ENCODE measurements at regions not wholly inside any gene's neighbourhood (a gene's known extent, or its start where the extent isn't known, plus 50 kb on each side); places are given as distances from the start of the nearest gene placed in this dataset.
"Not testable (repeated sequence)": the region's sequence is repeated elsewhere in the genome, so short reads cannot be mapped to it uniquely, and the experiment has no call there.

DNA sequence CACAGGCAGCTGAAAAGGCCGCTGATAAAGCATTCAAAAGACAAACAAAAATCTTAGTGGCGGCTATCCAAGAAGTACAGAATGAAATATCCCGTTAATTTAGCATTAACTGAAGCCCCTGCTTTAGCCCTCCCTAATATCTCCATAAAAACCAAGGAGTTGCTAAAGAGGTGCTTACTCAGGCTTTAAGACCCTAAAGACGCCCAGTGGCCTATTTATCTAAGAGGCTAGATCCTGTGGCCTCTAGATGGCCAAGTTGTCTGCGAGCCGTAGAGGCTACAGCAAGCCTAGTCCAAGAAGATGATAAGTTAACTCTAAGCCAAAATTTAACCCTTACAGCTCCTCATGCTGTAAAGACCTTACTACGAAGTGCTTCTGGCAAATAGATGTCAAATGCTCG, 133.4 kb upstream of the ROPN1B start:
- DNase-seq (ENCODE audit: low spot score); in situ Hi-C loops (cut with MboI; ENCODE audit: low sequenced_read_pairs, unreplicated experiment): not testable (repeated sequence)

DNA sequence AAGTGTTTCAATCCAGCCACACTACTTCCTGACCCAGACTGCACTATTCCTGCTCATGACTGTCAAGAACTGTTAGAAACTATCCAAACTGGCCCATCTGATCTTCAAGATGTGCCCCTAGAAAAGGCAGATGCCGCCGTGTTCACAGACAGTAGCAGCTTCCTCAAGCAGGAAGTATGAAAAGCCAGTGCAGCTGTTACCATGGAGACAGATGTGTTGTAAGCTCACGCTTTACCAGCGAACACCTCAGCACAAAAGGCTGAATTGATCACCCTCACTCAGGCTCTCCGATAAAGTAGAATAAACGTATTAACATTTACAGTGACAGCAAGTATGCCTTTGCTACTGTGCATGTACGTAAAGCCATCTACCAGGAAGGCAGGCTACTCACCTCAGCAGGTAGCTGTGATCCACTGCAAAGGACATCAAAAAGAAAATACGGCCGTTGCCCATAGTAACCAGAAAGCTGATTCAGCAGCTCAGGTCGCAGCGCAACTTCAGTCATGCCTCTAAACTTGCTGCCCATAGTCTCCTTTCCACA, 132.9 kb upstream of the ROPN1B start:
- in situ Hi-C loops (cut with MboI; ENCODE audit: low sequenced_read_pairs, unreplicated experiment); DNase-seq (ENCODE audit: low spot score): not testable (repeated sequence)

DNA sequence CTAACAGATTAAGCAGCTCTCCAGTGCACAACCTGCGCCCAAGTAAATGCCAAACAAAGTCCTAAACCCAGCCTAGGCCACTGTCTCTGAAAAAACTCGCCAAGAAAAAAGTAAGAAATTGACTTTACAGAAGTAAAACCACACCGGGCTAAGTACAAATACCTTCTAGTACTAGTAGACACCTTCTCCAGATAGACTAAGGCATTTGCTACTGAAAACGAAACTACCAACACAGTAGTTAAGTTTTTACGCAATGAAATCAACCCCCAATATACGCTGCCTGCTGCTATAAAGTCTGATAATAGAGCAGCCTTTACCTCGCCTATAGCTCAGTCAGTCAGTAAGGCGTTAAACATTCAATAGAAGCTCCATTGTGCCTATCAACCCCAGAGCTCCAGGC, 132.2 kb upstream of the ROPN1B start:
- in situ Hi-C loops (cut with MboI; ENCODE audit: low sequenced_read_pairs, unreplicated experiment); DNase-seq (ENCODE audit: low spot score): not testable (repeated sequence)

DNA sequence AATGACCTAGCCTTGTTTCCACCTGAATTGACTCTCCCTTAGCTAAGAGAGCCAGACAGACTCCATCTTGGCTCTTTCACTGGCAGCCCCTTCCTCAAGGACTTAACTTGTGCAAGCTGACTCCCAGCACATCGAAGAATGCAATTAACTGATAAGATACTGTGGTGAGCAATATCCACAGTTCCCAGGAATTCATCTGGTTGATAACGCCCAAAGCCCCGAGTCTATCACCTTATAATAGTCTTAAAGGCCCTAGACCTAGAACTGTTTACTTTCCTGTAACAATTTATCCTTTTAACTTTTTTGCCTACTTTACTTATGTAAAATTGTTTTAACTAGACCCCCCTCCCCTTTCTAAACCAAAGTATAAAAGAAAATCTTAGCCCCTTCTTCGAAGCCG, 130.1 kb upstream of the ROPN1B start:
- DNase-seq (ENCODE audit: low spot score); in situ Hi-C loops (cut with MboI; ENCODE audit: low sequenced_read_pairs, unreplicated experiment): not testable (repeated sequence)

DNA sequence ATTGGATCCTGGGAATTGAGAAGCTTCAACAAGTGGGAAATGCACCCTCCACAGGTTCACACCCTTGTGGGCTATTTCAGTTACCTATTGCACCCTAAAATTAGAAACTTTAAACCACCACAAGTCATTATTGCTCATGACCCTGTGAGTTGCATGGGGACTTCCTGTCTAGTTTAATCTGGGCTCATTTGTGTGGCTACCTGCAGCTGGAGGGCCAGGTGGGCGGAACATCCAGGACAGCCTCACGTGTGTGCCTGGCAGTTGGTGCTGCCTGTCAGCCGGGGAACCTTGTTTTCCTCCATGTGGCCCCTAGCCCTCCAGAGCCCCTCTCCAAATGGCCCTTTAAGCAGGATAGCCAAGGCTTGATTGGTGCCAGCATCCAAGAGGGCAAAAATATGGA, 128.5 kb upstream of the ROPN1B start:
- in situ Hi-C loops (cut with MboI; ENCODE audit: low sequenced_read_pairs, unreplicated experiment), result not testable (repeated sequence)
- peak; percentile 12 for DNase-seq (ENCODE audit: low spot score)

DNA sequence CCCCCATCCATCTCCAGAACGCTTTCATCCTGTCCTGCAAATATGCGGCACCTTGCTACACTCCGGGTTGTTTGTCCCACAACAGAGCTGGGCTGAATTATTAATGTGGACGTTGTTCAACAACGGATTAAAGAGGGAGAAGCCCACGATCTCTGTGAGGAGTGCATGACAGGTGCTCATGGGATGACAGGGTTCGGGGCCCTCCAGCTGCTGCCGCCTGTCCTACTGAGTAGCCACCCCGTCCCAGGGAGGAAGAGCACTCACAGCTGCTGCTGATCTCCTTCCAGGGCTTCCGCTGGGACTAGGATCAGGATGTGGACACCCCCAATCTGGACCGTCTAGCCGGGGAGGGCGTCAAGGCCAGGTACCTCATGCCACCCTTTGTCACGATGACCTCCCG, 121.0 kb upstream of the ROPN1B start:
- DNase-seq (ENCODE audit: low spot score); in situ Hi-C loops (cut with MboI; ENCODE audit: low sequenced_read_pairs, unreplicated experiment): not testable (repeated sequence)

DNA sequence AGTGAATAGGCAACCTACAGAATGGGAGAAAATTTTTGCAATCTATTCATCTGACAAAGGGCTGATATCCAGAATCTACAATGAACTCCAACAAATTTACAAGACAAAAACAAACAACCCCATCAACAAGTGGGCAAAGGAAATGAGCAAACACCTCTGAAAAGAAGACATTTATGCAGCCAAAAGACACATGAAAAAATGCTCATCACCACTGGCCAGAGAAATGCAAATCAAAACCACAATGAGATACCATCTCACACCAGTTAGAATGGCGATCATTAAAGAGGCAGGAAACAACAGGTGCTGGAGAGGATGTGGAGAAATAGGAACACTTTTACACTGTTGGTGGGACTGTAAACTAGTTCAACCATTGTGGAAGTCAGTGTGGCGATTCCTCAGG, 114.0 kb upstream of the ROPN1B start:
- DNase-seq (ENCODE audit: low spot score); in situ Hi-C loops (cut with MboI; ENCODE audit: low sequenced_read_pairs, unreplicated experiment): not testable (repeated sequence)

DNA sequence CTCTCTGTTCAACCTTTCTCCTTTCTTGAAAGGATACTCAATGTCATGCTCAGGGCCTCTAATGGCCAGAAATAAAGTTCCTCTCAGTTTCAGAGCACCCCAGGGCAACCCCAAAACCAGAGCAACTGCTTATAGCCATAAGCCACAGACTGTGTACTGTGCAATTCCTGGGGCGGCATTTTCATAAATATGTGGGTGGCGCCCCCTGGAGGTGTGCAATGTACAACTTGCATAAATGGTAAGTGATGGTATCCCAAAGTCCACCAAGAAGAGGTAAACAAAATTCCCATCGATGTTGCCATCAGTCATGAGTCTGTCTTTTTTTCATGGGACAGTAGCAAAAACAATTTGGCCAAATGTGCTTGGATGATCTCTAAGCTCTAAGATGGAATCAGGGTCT, 108.4 kb upstream of the ROPN1B start:
- DNase-seq (ENCODE audit: low spot score); in situ Hi-C loops (cut with MboI; ENCODE audit: low sequenced_read_pairs, unreplicated experiment): not testable (repeated sequence)

DNA sequence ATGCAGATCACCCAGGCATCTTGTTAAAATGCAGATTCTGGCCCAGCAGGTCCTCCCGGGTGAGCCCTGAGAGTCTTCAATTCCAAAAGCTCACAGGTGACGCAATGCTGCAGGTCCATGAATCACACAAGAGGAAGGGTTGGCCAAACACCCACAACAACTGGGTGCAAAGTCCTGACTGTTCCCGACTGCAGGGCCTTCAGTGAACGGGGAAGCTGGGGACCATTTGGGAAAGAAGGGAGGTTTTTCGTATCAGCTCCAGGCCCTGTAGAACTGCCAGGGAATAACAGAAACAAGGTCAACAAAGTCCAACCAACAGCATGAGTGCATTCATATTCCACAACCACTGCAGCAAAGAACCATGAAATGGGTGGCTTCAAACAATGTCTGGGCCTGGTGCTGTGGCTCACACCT, 106.1 kb upstream of the ROPN1B start:
- in situ Hi-C loops (cut with MboI; ENCODE audit: low sequenced_read_pairs, unreplicated experiment); DNase-seq (ENCODE audit: low spot score): not testable (repeated sequence)

DNA sequence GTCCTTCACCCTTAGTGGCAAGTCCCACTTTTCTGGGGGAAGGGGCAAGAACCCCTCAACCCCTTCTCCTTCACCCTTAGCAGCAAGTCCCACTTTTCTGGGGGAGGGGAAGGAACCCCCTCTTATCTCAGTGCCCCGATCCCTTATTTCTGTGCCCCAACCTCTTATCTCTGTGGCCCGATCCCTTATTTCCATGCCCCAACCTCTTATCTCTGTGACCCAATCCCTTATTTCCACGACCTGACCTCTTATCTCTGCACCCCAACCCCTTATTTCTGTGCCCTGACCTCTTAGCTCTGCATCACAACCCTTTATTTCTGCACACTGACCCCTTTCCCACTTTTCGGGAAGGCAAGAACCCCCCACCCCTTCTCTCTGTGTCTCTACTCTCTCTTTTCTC, 104.4 kb upstream of the ROPN1B start:
- DNase-seq (ENCODE audit: low spot score); in situ Hi-C loops (cut with MboI; ENCODE audit: low sequenced_read_pairs, unreplicated experiment): not testable (repeated sequence)

DNA sequence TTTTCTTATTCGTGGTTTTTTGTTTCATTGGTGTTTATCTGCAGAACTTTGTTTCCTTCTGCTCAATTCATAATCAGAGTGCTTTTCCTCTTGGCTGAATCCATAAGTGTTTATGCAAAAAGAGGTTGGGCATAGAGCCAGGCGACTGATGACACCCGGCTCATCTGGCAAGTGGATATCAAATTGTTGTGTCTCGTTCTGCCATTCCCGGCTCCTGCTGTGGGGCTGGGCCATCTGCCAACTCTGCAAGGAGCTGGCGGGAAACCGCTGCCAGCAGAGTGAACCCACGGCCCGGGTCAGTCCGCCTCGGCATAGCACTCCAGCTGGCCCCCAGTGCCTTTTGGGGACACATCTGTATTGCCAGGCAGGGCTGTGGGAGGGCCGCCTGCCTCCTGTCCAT, 83.0 kb upstream of the ROPN1B start:
- in situ Hi-C loops (cut with MboI; ENCODE audit: low sequenced_read_pairs, unreplicated experiment), result not testable (repeated sequence)

DNA sequence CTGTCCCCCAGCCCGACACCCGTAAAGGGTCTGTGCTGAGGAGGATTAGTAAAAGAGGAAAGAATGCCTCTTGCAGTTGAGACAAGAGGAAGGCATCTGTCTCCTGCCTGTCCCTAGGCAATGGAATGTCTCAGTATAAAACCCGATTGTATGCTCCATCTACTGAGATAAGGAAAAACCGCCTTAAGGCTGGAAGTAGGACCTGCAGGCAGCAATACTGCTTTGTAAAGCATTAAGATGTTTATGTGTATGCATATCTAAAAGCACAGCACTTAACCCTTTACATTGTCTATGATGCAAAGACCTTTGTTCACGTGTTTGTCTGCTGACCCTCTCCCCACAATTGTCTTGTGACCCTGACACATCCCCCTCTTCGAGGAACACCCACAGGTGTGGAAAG, 69.8 kb upstream of the ROPN1B start:
- in situ Hi-C loops (cut with MboI; ENCODE audit: low sequenced_read_pairs, unreplicated experiment); DNase-seq (ENCODE audit: low spot score): not testable (repeated sequence)

More for the DNA sequence above, 83.0 kb upstream of the ROPN1B start:
- DNase-seq (ENCODE audit: low spot score), result not testable (repeated sequence)

DNA sequence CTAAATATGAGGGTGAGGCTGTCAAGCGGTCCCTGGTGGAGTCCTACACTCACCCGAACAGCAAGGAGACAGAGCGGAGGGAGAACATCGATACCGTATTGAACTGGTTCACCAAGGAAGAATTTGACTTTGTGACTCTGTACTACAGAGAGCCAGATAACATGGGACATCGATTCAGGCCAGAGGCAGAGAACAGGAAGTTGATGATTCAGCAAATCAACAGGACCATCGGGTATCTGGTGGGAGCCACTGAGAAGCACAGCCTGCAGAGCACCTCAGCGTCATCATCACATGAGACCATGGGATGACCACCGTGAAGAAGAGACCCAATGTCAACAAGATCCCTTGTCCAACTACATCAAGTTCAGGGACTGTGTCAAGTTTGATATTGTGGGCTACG, 67.5 kb upstream of the ROPN1B start:
- in situ Hi-C loops (cut with MboI; ENCODE audit: low sequenced_read_pairs, unreplicated experiment); DNase-seq (ENCODE audit: low spot score): not testable (repeated sequence)

DNA sequence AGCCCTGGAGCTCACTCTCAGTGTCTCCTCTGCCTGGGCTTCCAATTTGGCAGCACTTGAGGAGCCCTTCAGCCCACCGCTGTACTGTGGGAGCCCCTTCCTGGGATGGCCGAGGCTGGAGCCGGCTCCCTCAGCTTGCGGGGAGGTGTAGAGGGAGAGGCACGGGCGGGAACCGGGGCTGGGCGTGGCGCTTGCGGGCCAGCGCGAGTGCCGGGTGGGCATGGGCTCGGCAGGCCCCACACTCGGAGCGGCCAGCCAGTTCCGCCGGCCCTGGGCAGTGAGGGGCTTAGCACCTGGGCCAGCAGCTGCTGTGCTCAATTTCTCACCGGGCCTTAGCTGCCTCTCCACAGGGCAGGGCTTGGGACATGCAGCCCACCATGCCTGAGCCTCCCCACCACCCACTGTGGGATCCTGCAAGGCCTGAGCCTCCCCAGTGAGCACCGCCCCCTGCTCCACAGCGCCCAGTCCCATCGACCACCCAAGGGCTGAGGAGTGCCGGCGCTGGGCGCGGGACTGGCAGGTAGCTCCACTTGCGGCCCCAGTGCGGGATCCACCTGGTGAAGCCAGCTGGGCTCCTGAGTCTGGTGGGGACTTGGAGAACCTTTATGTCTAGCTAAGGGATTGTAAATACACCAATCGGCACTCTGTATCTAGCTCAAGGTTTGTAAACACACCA, 65.1 kb upstream of the ROPN1B start:
- DNase-seq (ENCODE audit: low spot score); in situ Hi-C loops (cut with MboI; ENCODE audit: low sequenced_read_pairs, unreplicated experiment): not testable (repeated sequence)

DNA sequence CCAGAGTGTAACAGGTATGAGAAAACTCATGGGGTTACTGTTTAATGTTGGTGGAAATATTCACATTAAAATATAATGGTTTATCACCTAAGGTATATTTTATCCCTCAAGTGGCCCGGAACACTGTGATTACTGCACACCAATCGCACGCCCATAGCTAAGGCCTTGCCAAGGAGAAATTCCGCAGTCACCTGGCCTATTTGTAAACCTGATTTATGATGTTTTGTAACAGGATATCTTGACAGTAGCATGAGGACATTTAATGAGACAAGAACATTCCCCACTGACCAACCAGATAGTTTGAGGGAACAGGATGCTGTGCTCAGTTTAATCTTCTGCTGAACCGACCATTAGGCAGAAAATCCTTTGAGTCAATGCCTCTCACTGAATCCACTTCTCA, 61.7 kb upstream of the ROPN1B start:
- DNase-seq (ENCODE audit: low spot score); in situ Hi-C loops (cut with MboI; ENCODE audit: low sequenced_read_pairs, unreplicated experiment): not testable (repeated sequence)

DNA sequence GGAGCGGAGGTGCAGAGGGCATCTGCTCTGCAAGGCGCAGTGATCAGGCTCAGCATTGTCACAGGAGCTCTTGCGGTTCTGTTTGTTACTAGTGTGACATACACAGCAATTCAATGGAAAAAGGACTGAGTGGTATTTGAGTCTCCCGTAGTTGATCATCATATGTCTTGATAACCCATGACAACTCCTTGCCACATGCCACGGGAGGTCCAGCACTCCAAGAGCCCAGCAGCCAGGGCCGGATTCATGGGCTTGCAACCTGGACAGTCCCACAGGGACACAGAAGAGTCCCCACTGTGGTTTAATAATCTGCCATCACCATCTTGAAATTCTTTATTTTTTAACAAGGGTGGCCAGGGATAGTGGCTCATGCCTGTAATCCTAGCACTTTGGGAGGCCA, 58.1 kb upstream of the ROPN1B start:
- DNase-seq (ENCODE audit: low spot score); in situ Hi-C loops (cut with MboI; ENCODE audit: low sequenced_read_pairs, unreplicated experiment): not testable (repeated sequence)

DNA sequence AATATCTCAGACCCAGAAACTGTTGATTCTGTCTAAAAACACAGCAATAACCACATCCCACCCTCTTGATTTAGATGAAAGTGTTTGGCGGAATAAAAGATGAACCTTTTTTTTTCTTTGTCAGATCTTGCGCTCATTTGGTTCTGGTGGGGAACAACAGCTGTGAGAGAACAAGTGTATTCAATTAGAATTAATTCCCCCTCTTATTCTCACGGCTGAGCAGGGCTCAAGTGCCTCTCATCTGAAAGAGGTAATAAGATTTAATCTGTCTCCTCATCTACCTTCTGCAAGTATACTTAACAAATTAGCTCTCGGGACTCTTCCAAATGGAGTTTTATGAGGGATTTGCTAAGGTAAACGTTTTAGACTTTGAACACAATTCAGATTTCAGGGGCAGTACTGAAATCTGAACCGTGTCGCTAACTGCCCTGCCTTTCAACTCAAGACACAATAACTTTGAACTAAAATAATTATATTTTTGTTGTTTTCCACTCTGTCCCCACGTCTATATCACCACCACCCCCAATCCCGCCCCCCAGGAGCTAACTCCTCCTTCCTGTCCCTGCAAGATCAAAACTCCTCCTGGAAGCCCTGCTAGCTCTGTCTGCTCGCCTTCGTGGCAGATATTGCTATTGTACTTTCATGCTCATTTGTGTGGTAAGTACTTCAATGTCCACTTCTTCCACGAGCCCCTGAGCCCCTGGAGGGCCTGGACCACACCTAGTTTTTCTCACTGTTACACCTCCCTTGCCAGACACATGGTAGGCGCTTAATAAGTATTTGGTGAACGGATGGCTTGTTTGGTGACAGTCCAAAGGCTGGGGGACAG, 54.2 kb upstream of the ROPN1B start:
- in situ Hi-C loops (cut with MboI; ENCODE audit: low sequenced_read_pairs, unreplicated experiment); DNase-seq (ENCODE audit: low spot score): not testable (repeated sequence)

DNA sequence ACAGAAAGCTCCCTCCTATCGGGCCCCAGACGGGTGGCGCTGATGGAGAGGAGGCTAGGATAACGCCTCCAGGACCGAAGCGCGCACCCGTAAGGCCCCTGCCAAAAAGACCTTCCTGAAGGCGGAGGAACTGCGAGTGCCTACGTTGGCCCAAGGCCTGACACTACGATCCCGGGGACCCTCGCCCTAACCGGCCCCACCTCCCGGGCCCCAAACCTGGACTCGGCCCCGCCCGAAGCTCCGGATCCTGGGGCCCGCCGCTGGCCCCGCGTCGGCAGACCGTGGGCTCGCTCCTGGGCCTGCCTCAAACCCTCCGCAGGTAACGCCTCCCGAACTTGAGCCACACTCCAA, 53.6 kb upstream of the ROPN1B start:
- DNase-seq (ENCODE audit: low spot score); in situ Hi-C loops (cut with MboI; ENCODE audit: low sequenced_read_pairs, unreplicated experiment): not testable (repeated sequence)

DNA sequence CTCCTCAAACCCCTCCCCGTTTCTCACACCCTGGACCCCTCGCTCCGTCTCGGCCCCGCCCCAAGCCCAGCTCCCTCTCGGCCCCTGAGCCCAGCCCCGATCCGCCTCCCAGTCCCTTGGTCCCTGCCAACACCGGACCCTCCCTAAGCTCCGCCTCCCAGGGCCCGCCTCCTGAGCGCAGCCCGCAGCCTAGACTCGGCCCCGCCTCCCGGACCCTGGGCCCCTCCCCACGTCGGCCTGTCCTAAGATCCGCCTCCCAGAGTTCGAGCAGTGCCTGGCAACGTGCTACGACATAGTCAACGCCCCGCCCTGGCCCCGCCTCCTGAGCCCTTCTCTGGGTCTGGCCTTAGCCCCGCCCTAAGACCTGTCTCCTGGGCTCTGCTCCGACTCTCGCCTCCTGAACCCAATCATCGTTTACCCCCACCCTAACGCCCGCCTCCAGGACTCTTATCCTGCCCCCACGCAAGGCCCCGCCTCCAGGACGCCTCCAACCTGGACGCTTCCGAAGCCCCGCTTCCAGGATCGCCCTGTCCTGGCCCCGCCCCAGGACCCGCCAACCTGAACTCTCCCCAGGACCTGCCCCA, 53.1 kb upstream of the ROPN1B start:
- DNase-seq (ENCODE audit: low spot score), result peak; percentile 89
- in situ Hi-C loops (cut with MboI; ENCODE audit: low sequenced_read_pairs, unreplicated experiment), result not testable (repeated sequence)

All from GM13976 (cell line).